HCT116 (cell line): ENCODE measurements at regions not wholly inside any gene's neighbourhood (a gene's known extent, or its start where the extent isn't known, plus 50 kb on each side); places are given as distances from the start of the nearest gene placed in this dataset.

Experiments used
- ATAC-seq: fragments of 200-7000 bp; cut with Tn5 transposase; 2 replicates; pipeline ENCODE4 v1.9.1; 2020; ENCODE audit warnings: mild to moderate bottlenecking, moderate library complexity
- BruUV-seq: library from RNA; stranded (reverse); fragments of 400-500 nt; replicated peaks from 2 replicates; lab custom pipeline; 2021; lab: Mats Ljungman, UMichigan
- CTCF ChIA-PET: fragments of 300-600 bp; sonication (Branson Sonifier 250); formaldehyde crosslinking; loops from one replicate; lab custom pipeline; 2021; ENCODE audit warnings: antibody characterized with exemption; lab: Charles Lee
- POLR2A ChIA-PET: fragments of 300-600, 350-600 bp; sonication (Branson Sonifier 250); formaldehyde crosslinking; loops from one replicate; lab custom pipeline; 2021; ENCODE audit warnings: antibody characterized with exemption; lab: Charles Lee
- RAD21 ChIA-PET, 2 experiments: fragments of 300-600 bp; sonication (Branson Sonifier 250); formaldehyde crosslinking; loops; one replicate each; lab custom pipeline; 2023; ENCODE audit warnings: low total read pairs in 2 of 2; ENCODE audit not compliant: uncharacterized antibody in 2 of 2, unreplicated experiment in 2 of 2, low non-redundant PET in 1 of 2; lab: Charles Lee
- DNase-seq: peaks from one replicate; pipeline ENCODE4 v3.0.0-alpha.2; 2010; ENCODE audit warnings: low read depth, low spot score
- H2AFZ ChIP-seq: fragments of 200-600 bp; shearing (Covaris generic), sonication (generic); 2 replicates; pipeline ENCODE4 v1.6.1; 2017; ENCODE audit warnings: low read depth, mixed run types, mixed read lengths, antibody characterized with exemption, low read length; ENCODE audit not compliant: poor library complexity, severe bottlenecking
- H3K27ac ChIP-seq: 2 replicates; pipeline ENCODE4 v1.5.1; 2012; ENCODE audit warnings: low read depth, low read length
- H3K27me3 ChIP-seq: fragments of 200-600 bp; sonication (generic); 2 replicates; pipeline ENCODE4 v1.6.1; 2016; ENCODE audit warnings: mixed run types, low read length, mixed read lengths; ENCODE audit not compliant: insufficient read depth
- H3K36me3 ChIP-seq, 2 experiments: fragments of 200-500 bp in 1 of 2; fragments of 200-600 bp in 1 of 2; sonication (Bioruptor generic) in 1 of 2; sonication (generic) in 1 of 2; 2 replicates each; pipeline versions ENCODE4 v1.5.1 to v1.6.1; 2014 to 2016; ENCODE audit warnings: low read length in 2 of 2, inconsistent platforms in 1 of 2, mixed read lengths in 1 of 2, mixed run types in 1 of 2; ENCODE audit not compliant: insufficient read depth in 2 of 2, control insufficient read depth in 1 of 2
- H3K4me1 ChIP-seq, 2 experiments: fragments of 200-600 bp in 1 of 2; sonication (generic) in 1 of 2; 2 replicates each; pipeline versions ENCODE4 v1.5.1 to v1.6.1; 2012 to 2017; ENCODE audit warnings: low read length in 2 of 2, inconsistent platforms in 1 of 2, mild to moderate bottlenecking in 1 of 2, mixed read lengths in 1 of 2, mixed run types in 1 of 2, moderate library complexity in 1 of 2; ENCODE audit not compliant: insufficient read depth in 2 of 2, control insufficient read depth in 1 of 2
- H3K4me2 ChIP-seq: fragments of 200-600 bp; sonication (generic); 2 replicates; pipeline ENCODE4 v1.6.1; 2017; ENCODE audit warnings: mixed run types, low read length, mixed read lengths
- H3K4me3 ChIP-seq, 2 experiments: fragments of 200-600 bp in 1 of 2; sonication (generic) in 1 of 2; replicated peaks in 1 of 2; 2 replicates each; pipeline ENCODE4 v1.5.1; 2011 to 2016; ENCODE audit warnings: low read length in 2 of 2, control low read depth in 1 of 2, low read depth in 1 of 2, mild to moderate bottlenecking in 1 of 2, mixed read lengths in 1 of 2, mixed run types in 1 of 2
- H3K79me2 ChIP-seq: fragments of 200-600 bp; sonication (generic); 2 replicates; pipeline ENCODE4 v1.6.1; 2017; ENCODE audit warnings: mild to moderate bottlenecking, mixed run types, low read length, moderate library complexity, mixed read lengths; ENCODE audit not compliant: insufficient read depth
- H3K9ac ChIP-seq: fragments of 200-600 bp; sonication (generic); 2 replicates; pipeline ENCODE4 v1.6.1; 2016; ENCODE audit warnings: low read length, mixed read lengths
- H3K9me2 ChIP-seq: fragments of 200-600 bp; sonication (generic), shearing (Covaris generic); 2 replicates; pipeline ENCODE4 v1.6.1; 2017; ENCODE audit warnings: mixed run types, mild to moderate bottlenecking, moderate library complexity; ENCODE audit not compliant: insufficient read depth
- H3K9me3 ChIP-seq, 2 experiments: fragments of 200-500 bp in 1 of 2; fragments of 200-600 bp in 1 of 2; sonication (Bioruptor generic) in 1 of 2; sonication (generic) in 1 of 2; 2 replicates each; pipeline ENCODE4 v1.6.1; 2014 to 2017; ENCODE audit warnings: low read length in 2 of 2, mixed read lengths in 2 of 2, inconsistent platforms in 1 of 2, low read depth in 1 of 2, mild to moderate bottlenecking in 1 of 2, mixed run types in 1 of 2, moderate library complexity in 1 of 2; ENCODE audit not compliant: control insufficient read depth in 1 of 2, insufficient read depth in 1 of 2
- H4K20me1 ChIP-seq: fragments of 200-600 bp; sonication (generic), shearing (Covaris generic); 2 replicates; pipeline ENCODE4 v1.6.1; 2017; ENCODE audit warnings: mixed run types, mild to moderate bottlenecking, moderate library complexity; ENCODE audit not compliant: insufficient read depth
- EGR1 ChIP-seq: IDR thresholded peaks from 2 replicates; pipeline ENCODE4 v1.6.1; 2012; ENCODE audit warnings: low read depth
- EZH2 ChIP-seq: fragments of 200-600 bp; sonication (generic); IDR thresholded peaks from 2 replicates; pipeline ENCODE4 v1.6.1; 2017; ENCODE audit warnings: antibody characterized with exemption, mixed run types
- FOSL1 ChIP-seq: IDR thresholded peaks from 2 replicates; pipeline ENCODE4 v1.6.1; 2012; ENCODE audit warnings: low read depth
- SIN3A ChIP-seq: IDR thresholded peaks from 2 replicates; pipeline ENCODE4 v1.6.1; 2012; ENCODE audit warnings: low read depth
- SRF ChIP-seq: IDR thresholded peaks from 2 replicates; pipeline ENCODE4 v1.6.1; 2012; ENCODE audit warnings: low read depth
- TCF7L2 ChIP-seq: IDR thresholded peaks from 2 replicates; pipeline ENCODE4 v1.7.0; 2011; ENCODE audit warnings: borderline replicate concordance, inconsistent platforms; ENCODE audit not compliant: insufficient read depth, insufficient read length; ENCODE audit errors: extremely low read depth
- intact Hi-C: fragments of 100-400 bp; cut with micrococcal nuclease; formaldehyde crosslinking; loops from 2 replicates; pipeline ENCODE4 v1.10.0; 2022
- TF ChIP-seq, protein P1 (sequence below): IDR thresholded peaks from 2 replicates; pipeline ENCODE4 v1.6.1; 2012; ENCODE audit warnings: low read depth

DNA sequence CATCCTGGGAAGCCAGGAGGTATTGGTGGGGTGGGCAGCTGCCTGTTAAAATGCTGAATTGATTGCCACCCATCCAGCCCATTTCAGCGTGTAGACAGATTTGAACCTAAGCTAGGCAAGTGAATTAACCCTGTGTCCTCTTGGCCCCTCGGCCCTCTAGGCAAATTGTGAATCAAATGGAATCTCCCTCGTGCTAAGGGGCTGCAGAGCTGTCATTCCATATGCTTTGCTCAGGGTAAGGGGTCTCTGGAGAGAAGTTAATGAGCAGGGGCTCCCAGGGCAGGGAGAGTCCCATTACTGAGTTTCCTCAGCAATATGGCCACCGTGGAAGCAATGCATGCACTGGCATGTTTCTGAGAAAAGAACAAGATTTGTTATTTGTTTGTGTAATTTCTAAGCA lies 117.7 kb upstream of the RCN1 start:
- CTCF ChIA-PET: interaction anchor here (1.1 kb wide), 1 partner anchor 15 kb away, joined by 5 read pairs; no protein-coding TSS in a partner anchor
- intact Hi-C loops: no loop called here
- no TSS peak for BruUV-seq

More for the DNA sequence above, 117.7 kb upstream of the RCN1 start:
- H3K4me1 ChIP-seq: peaks cover 0 to 4% of the 10 kb centered on the region in 2 experiments; a peak in 1 of 4 replicates
- no peaks in the 10 kb centered on the region for H4K20me1 ChIP-seq
- RAD21 ChIA-PET: no interaction called here
- no peaks in the 10 kb centered on the region for H3K79me2 ChIP-seq
- TF ChIP-seq FOSL1 (no peak), EGR1 (no peak), SIN3A (no peak), TCF7L2 (no peak), EZH2 (no peak), SRF (no peak)
- TF ChIP-seq, protein P1, sequence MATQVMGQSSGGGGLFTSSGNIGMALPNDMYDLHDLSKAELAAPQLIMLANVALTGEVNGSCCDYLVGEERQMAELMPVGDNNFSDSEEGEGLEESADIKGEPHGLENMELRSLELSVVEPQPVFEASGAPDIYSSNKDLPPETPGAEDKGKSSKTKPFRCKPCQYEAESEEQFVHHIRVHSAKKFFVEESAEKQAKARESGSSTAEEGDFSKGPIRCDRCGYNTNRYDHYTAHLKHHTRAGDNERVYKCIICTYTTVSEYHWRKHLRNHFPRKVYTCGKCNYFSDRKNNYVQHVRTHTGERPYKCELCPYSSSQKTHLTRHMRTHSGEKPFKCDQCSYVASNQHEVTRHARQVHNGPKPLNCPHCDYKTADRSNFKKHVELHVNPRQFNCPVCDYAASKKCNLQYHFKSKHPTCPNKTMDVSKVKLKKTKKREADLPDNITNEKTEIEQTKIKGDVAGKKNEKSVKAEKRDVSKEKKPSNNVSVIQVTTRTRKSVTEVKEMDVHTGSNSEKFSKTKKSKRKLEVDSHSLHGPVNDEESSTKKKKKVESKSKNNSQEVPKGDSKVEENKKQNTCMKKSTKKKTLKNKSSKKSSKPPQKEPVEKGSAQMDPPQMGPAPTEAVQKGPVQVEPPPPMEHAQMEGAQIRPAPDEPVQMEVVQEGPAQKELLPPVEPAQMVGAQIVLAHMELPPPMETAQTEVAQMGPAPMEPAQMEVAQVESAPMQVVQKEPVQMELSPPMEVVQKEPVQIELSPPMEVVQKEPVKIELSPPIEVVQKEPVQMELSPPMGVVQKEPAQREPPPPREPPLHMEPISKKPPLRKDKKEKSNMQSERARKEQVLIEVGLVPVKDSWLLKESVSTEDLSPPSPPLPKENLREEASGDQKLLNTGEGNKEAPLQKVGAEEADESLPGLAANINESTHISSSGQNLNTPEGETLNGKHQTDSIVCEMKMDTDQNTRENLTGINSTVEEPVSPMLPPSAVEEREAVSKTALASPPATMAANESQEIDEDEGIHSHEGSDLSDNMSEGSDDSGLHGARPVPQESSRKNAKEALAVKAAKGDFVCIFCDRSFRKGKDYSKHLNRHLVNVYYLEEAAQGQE: no peak
- TF ChIP-seq, all 23 proteins: peak for 0
- Histone ChIP-seq H3K27me3 (no peaks in the 10 kb centered on the region), H3K9me2 (no peaks in the 10 kb centered on the region), H3K27ac (no peak overlapping the region), H2AFZ (no peak overlapping the region), H3K9me3 (no peaks in the 10 kb centered on the region), H3K4me3 (no peak overlapping the region), H3K9ac (no peak overlapping the region), H3K36me3 (no peaks in the 10 kb centered on the region), H3K4me2 (no peak overlapping the region)
- POLR2A ChIA-PET: no interaction called here
- ATAC-seq (no peak), DNase-seq (no peak)
